HG03520 (cell line): ENCODE measurements at regions not wholly inside any gene's neighbourhood (a gene's known extent, or its start where the extent isn't known, plus 50 kb on each side); places are given as distances from the start of the nearest gene placed in this dataset.
"Not testable (repeated sequence)": the region's sequence is repeated elsewhere in the genome, so short reads cannot be mapped to it uniquely, and the experiment has no call there.

Source experiments
- ATAC-seq: cut with Tn5 transposase; IDR thresholded peaks from one replicate; pipeline ENCODE4 v1.9.1; 2021; ENCODE audit warnings: mild to moderate bottlenecking, moderate library complexity; ENCODE audit not compliant: unreplicated experiment

DNA sequence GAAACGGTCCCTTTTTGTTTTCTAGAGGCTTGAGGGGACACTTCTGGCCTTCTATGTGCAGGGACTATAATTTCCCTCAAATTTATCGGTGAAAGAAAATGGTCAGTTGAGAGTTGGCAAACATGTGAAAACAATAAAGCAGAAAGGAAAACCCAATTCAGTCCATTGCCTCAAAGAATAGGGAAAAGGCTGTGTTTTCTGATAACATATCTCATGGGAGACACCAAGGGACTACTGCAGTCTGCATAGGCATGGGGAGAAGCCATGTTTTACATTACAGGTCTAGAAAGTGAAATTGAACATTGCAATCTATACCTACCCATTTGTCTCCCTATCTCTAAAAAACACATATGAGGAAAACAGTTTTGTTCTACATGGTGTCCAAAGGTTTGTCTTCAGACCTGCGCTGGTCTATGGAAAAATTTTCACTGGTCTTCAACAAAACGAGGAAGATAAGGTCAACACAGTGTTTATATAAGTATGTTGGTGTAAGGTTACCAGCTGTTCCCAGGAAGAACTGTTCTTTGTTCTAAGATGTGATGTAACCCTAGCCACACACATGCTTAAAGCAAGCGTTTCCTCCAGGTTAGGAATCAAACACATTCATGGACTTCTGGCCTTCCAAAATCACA, 179.7 kb downstream of the MREG start:
- no peak for ATAC-seq

DNA sequence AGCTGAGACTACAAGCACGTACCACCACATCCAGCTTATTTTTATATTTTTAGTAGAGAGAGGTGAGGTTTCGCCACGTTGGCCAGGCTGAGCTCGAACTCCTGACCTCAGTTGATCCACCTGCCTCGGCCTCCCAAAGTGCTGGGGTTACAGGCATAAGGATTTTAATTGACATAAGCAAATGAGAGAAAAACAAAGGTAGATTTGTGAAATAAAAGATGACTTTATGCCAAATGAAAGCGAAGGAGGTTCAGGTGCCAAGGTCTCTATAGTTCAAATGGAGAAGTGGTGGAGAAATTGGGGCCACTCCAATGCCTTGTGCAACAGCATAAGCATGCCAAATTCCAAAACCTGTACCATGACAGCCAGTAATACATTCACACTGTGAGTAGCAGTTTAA, 180.6 kb downstream of the MREG start:
- ATAC-seq, result no peak

DNA sequence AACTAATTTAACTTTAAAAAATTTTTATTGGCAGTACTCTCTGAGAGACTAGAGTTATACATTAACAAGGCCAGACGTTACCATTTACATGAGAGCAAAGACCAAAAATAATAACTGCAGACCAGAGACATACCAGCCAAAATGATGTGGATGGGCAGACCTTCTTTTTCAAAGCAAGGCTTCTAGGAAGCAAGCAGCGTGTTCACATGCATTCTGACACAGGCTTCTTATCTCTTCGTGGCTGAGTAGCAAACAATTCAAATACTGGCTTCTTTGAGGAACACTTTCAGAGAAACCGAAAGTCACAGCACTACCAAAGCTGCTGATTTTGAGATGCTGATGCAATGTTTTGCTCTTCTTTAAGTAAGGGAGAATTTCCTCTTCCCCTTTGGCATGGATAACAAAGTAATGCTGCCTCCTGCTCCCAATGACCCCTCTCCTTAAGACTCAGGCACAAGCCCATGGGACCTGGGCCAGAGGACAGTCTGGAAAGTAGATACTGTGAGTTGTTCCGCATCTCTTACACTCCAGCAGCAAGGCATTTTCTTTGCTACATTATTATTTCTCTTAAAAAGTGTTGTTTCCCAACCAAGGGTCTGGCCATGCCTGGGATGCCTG, 181.9 kb downstream of the MREG start:
- ATAC-seq, result peak; percentile 66

DNA sequence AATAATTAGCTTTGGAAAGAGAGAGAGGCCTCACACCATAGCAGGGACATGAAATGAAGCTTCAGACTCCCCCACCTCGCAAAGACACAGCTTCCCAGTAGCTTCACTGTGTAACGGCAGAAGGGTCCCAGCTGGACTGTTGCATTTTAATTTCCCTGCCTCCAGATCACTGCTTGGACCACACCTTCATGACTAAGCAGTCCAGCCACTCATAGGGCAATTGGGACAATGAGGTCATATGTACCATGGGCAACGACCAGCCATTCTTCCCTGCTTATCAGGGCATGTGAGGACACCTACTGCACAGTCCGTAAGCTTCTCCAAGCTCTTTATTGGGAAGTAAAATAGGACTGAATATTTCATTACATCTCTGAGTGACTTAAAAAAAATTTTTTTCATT, 183.0 kb downstream of the MREG start:
- ATAC-seq, result no peak

DNA sequence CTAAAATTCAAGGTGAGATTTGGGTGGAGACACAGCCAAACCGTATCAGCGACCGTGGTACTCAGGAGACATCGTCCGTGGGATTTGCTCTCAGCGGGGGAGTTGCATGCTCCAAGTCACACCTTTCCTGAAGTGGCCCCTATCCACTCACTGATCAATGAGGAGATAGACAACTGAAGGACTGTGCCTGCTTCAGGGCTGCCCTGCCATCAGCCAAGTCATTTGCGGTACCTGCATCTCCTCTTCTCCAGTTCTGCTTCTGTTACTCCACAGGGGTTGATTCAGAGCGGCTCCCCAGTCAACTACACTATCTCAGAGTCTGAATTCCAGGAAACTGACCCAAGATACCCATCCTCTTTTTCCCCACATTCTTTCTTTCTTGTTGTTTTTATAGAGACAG, 184.1 kb downstream of the MREG start:
- ATAC-seq, result no peak

DNA sequence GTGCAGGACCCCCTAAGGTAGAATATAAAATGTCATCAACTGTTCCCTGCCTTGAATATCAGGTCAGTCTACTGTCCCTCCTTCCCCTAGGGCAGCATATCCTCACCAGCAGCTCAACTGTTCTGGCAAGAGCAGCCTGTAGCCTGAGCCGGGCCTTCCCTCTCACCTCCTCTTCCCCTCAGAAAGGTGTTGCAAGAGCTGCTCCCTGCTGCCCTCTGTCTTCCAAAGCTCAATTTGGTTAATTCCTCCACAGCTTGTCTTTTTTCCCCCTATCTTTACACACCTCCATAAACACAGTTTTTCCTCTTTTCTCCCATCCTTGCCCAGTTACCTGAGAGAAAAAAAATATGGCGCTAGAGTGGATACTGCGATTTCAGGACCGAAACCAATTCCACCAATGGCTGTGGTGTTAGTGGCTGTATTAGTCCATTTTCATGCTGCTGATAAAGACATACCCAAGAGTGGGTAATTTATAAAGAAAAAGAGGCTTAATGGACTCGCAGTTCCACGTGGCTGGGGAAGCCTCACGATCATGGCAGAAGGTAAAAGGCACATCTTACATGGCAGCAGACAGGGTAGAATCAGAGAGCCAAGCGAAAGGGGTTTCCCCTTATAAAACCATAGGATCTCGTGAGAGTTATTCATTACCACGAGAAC, 184.7 kb downstream of the MREG start:
- peak; percentile 79 for ATAC-seq

DNA sequence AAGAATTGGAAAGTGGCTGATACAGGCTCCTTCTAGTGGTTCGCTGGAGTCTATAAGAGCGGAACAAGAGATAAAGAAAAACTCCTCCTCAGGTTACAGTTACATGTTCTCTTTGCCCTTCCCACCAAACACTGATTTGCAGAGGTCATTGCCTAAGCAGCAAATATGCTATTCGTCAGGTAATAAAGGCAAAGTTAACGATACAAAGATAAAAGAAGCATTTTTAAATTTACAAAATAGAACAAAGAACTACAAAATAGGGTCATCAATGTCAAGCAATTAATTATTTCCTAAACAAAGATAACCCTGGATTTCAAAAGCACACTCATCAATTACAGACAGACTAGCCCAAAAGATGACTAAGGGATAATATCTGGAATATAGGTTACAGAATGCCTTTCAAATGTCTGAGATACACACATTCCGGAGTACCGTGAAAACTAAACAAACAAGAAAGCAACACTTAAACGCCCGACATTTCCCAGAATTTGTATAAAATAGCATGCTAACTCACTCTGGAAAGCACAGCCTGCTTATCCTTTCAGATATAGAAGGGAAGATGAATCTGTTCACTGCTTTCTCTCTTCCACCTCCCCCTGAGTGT, 186.4 kb downstream of the MREG start:
- no peak for ATAC-seq

DNA sequence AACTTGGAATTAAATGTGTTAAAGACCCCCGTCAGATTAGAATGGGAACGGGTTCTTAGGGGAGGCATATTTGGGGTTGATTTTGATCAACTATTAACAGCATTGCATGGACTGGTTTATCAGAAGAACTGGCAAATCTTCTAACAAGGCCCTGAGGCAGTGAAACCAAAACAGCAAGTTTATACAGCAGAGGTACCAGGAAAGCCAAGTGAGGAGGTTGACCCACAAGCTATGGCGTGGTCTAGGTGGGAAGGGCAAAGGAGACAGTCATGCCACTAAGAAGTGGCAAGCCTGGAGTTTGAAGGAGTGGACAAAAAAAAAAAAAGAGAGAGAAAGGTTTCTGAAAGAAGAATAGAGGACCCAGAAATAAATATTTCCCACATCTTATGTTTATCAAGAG, 187.0 kb downstream of the MREG start:
- no peak for ATAC-seq

DNA sequence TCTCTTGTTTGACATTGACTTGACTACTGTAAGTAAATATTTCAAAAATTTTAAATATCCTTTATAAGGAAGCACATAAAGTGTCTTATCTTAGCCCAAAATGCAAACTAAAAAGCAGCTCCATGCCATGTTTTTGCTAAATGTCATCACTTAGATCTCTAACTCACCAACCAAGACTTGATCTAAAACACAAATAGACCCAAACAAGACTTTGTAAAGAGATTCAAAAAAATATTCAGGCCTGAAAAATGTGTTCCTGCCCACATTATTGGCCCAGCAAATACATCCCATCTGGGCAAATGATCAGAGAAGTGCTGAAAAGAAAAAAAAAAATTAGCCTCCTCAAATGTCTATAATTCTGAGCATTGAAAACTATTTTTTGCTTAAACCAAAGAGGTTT, 187.6 kb downstream of the MREG start:
- no peak for ATAC-seq

DNA sequence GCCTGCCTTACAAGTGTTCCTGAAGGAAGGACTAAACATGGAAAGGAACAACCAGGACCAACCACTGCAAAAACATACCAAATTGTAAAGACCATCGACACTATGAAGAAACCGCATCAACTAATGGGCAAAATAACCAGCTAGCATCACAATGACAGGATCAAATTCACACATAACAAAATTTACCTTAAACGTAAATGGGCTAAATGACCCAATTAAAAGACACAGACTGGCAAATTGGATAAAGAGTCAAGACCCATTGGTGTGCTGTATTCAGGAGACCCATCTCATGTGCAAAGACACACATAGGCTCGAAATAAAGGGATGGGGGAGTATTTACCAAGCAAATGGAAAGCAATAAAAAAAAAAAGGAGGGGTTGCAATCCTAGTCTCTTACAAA, 192.1 kb downstream of the MREG start:
- ATAC-seq, result not testable (repeated sequence)

DNA sequence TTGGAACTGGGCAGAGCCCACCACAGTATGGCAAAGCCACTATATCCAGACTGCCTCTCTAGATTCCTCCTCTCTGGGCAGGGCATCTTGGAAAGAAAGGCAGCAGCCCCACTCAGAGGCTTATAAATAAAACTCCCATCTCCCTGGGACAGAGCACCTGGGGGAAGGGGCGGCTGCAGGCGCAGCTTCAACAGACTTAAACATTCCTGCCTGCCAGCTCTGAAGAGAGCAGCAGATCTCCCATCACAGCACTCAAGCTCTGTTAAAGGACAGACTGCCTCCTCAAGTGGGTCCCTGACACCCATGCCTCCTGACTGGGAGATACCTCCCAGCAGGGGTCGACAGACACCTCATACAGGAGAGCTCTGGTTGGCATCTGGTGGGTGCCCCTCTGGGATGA, 193.6 kb downstream of the MREG start:
- not testable (repeated sequence) for ATAC-seq

DNA sequence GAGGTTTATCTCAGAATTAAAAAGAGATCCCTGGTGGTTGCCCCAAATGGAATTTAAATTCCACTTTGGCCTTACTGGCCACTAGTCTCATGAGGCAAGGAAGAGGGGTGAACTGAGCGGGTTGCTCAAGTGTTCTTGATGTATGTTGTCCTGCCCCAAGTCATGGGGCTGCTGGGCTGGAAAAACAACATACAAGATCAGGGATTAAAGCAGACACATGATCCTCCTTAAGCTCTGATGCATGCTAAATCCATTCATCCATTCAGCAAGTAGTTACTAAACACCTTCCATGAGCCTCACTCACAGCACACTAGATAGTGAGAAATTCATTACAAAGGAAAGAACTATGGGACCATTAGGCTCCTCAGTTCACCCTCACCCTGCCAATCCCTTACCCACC, 196.3 kb downstream of the MREG start:
- no peak for ATAC-seq

DNA sequence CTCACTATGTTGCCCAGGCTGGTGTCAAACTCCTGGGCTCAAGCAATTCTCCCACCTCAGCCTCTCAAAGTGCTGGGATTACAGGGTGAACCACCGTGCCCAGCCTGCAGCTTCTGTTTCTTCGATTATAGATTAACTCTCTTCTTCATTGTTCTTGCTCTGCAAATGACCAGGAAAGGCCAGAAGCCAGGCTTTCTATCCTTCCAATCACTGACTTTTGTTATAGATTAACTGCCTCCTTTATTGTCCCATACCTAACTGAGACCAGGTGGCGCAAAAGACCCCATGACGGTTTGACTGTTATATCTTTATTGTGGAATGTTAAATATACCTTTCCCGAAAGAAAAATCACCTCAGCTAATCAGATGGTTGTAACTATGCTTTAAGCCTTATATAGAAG, 196.9 kb downstream of the MREG start:
- ATAC-seq, result no peak

DNA sequence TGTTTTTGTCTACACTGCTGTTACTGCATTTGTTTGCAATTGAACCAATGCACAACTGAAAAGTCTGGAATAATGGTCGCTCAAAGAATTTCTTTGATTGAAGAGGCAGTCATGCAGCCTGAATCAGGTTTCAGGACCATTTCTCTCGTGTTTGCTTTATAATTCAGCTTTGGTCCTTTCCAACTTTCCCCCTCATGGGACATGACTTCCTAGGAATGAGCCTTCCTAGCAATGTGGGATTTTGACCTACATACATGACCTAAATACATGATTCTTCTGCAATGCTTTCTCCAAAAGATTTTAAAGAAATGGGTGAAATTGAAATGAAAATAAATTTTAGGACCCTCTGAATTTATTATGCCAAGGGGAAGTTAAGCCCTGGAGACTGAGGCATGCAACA, 197.4 kb downstream of the MREG start:
- ATAC-seq, result no peak

DNA sequence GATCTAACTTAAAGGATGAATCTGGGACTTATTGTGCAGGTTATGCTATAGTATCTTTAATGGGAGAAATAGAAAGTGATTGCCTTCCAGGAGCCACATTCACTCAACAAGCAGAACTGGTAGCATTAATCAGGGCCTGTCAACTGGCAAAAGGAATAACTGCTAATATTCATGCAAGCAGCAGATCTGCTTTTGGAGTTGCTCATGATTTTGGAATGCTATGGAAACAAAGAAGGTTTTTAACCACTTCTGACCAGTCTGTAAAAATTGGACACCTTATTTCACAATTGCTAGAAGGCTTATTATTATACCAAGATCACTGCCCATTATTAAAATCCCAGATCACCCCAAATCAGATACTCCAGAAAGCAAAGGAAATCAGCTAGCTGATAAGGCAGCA, 200.4 kb downstream of the MREG start:
- no peak for ATAC-seq

DNA sequence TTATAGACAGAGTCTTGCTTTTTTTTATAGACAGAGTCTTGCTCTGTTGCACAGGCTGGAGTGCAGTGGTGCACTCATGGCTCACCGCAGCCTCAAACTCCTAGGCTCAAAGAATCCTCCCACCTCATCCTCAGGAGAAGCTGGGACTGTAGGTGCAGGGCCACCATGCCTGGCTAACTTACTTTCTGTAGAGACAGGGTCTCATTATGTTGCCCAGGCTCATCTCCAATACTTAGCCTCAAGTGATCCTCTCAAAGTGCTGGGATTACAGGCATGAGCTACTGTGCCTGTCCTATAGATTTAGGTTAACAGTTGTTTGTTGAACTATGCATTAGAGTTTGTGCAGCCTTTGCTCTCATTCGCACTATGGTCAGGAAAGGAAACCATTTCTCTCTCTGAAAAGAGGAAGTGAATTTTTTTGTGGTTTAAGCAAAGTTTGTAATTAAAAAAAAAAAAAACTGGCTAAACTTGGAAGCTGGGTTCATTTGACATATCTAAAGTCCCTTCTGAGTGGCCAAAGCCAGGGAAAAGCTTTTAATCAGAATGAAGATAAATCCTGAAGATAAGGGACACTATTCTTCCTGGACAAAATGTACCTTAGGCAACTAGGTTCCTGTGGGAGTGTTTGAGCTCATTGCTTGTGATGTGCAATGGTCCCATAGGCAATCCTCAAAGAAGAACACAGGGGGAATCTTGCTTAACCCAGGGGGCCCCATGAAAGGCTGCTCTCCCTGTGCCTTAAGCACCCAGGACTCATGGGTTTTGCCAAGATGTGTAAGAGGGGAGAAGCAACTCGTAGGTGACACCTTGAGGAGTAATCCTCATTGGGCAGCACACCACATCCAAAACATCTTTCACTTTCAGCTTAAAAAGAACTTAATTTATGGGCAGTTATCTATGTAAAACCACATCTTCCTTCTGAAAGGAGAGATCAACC, 201.7 kb downstream of the MREG start:
- peak; percentile 95 for ATAC-seq

DNA sequence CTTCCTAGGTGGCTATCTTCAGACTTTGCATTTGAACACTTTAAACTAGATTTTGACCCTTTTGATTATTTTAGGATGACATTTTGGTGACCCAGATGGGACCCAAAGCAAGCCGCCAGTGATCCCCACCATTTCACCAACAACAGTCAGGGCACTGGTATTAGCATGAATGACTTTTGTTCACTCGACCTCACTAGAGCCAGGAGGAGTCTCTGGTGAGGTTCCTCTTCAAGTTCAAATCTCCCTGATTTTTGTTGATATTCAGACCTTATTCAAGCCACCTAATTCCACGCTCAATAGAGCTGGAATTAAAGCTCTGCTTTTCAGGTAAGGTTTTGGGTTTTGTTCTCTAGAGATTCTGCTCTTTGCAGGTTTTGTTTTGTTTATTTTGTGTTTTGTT, 202.3 kb downstream of the MREG start:
- peak; percentile 19 for ATAC-seq

DNA sequence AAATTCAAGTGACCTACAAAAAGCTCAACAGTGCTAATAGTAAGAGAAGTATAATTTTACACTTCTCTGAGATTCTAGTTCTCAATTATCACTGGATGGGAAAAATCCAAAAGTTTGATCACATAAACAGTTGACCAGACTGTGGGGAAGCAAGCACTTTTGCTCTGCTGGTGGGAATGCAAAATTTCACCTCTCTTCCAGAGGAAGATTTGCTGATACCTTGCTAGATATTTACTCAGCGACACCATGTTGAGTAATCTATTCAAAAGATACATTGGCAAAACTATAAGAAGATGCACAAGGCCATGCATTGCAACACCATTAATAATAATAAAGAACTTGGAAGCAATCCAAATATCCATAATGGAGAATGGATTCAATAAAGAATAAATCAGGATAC, 204.4 kb downstream of the MREG start:
- no peak for ATAC-seq

DNA sequence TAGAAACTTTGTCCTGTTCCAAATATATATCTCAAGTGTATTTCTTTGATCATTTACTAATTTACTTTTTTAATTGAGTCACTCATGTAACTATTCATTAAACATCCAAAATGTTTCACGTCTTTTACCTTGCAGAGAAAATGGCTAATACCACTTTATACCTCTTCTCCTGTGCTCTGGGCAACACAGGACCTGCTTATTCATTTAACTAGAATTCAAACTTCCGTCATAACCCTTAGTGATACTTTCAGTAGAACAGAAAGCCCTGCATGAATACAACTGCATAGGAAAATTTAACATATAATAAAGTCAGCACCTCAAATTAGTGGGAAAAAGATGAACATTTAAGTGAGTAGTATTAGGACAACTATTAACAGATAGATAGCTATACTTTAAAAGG, 205.2 kb downstream of the MREG start:
- ATAC-seq, result no peak

DNA sequence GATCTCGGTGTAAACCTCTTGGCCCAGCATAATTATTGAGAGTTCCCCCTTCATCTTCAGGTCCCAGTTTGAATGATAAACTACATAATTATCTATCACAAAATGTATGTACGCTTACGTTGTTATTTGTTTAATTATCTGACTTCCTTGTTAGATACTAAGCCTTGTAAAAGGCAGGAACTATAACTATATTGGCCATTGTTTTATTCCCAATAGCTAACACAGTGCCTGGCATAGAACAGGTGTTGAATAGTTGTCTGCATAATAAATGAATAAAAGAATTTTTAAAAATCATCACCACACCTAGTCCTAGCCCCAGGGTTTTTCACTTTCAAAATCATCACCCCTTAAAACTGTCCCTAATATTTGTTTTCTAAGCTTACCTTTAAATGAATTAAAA, 207.9 kb downstream of the MREG start:
- ATAC-seq, result no peak

DNA sequence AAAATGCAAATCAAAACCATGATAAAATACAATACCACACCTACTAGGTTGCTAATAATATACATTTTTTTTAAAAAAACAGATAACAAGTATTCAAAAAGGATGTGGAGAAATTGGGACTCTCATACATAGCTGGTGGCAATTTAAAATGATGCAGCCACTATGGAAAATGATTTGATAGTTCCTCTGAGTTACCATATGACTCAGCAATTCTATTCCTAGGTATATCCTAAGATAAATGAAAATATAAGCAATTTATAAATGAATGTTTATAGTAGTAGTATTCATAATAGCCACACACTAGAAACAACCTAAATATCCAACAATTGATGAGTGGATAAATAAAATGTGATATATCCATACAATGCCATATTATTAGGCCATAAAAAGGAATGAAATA, 210.2 kb downstream of the MREG start:
- ATAC-seq, result no peak
